K562 (cell line): ENCODE measurements at regions not wholly inside any gene's neighbourhood (a gene's known extent, or its start where the extent isn't known, plus 50 kb on each side); places are given as distances from the start of the nearest gene placed in this dataset.

ENCODE experiments used
- ATAC-seq: fragments of 200-7000 bp; cut with Tn5 transposase; 3 replicates; pipeline ENCODE4 v1.9.1; 2020; ENCODE audit warnings: moderate library complexity
- BruUV-seq: library from RNA; stranded (reverse); fragments of 400-500 nt; replicated peaks from 2 replicates; lab custom pipeline; 2021; lab: Mats Ljungman, UMichigan
- CTCF ChIA-PET: fragments of 300-600 bp; formaldehyde crosslinking; extraction: SDS; loops from one replicate; lab custom pipeline; 2021; ENCODE audit warnings: low intra/inter-chr PET ratio; lab: Yijun Ruan, JAX
- POLR2A ChIA-PET: fragments of 300-600, 350-650 bp; sonication (Branson Sonifier 250); formaldehyde crosslinking; extraction: SDS; loops from one replicate; lab custom pipeline; 2021; ENCODE audit warnings: antibody characterized with exemption, inconsistent platforms; lab: Yijun Ruan, JAX
- DNase-seq, 4 experiments: peaks; one replicate each; pipeline versions ENCODE4 v3.0.0 to v3.0.0-alpha.2; 2011 to 2018; ENCODE audit warnings: low spot score in 3 of 4, mixed read lengths in 3 of 4; ENCODE audit errors: extremely low read depth in 1 of 4
- FAIRE-seq: peaks from 2 replicates; lab custom pipeline; 2011; peaks lifted over from hg19 to GRCh38; lab: Jason Lieb, UNC
- H2AFZ ChIP-seq: 2 replicates; pipeline ENCODE4 v1.6.0; 2011; ENCODE audit warnings: low read depth, low read length, control low read depth, inconsistent platforms
- H3K27ac ChIP-seq: fragments of 200-600 bp; 3 replicates; pipeline ENCODE4 v1.8.0; 2011; ENCODE audit warnings: low read depth, mild to moderate bottlenecking, control low read depth, inconsistent platforms, low read length, moderate library complexity, mixed read lengths; ENCODE audit errors: extremely low read depth
- H3K27me3 ChIP-seq, 2 experiments: fragments of 300-600 bp in 1 of 2; 2 replicates in 1 of 2; 3 replicates in 1 of 2; pipeline versions ENCODE4 v1.6.0 to v1.8.0; 2011; ENCODE audit warnings: inconsistent platforms in 2 of 2, low read length in 2 of 2, mild to moderate bottlenecking in 1 of 2, mixed read lengths in 1 of 2, moderate library complexity in 1 of 2; ENCODE audit not compliant: control insufficient read depth in 2 of 2, insufficient read depth in 2 of 2
- H3K36me3 ChIP-seq: fragments of 300-600 bp; 3 replicates; pipeline ENCODE4 v1.8.0; 2011; ENCODE audit warnings: mild to moderate bottlenecking, low read length, inconsistent platforms; ENCODE audit not compliant: control insufficient read depth, insufficient read depth
- H3K4me1 ChIP-seq, 2 experiments: fragments of 200-600 bp in 1 of 2; replicated peaks in 1 of 2; 2 replicates in 1 of 2; 3 replicates in 1 of 2; pipeline versions ENCODE4 v1.5.1 to v1.8.0; 2011; ENCODE audit warnings: inconsistent platforms in 2 of 2, low read length in 2 of 2, mild to moderate bottlenecking in 1 of 2, mixed read lengths in 1 of 2, moderate library complexity in 1 of 2; ENCODE audit not compliant: control insufficient read depth in 2 of 2, insufficient read depth in 2 of 2
- H3K4me2 ChIP-seq: 2 replicates; pipeline ENCODE4 v1.6.1; 2011; ENCODE audit warnings: low read length, control low read depth, inconsistent platforms, mixed read lengths; ENCODE audit not compliant: insufficient read depth
- H3K4me3 ChIP-seq: fragments of 200-600 bp; sonication (generic), shearing (Covaris generic); 2 replicates; pipeline ENCODE4 v1.5.1; 2016; ENCODE audit warnings: control low read depth, inconsistent platforms
- H3K79me2 ChIP-seq: fragments of 200-600 bp; 3 replicates; pipeline ENCODE4 v1.8.0; 2011; ENCODE audit warnings: low read length, inconsistent platforms; ENCODE audit not compliant: control insufficient read depth, insufficient read depth
- H3K9ac ChIP-seq, 2 experiments: 2 replicates each; pipeline versions ENCODE4 v1.6.0 to v1.6.1; 2011; ENCODE audit warnings: low read depth in 2 of 2, low read length in 2 of 2, control low read depth in 1 of 2, inconsistent platforms in 1 of 2, mild to moderate bottlenecking in 1 of 2, mixed read lengths in 1 of 2; ENCODE audit not compliant: insufficient read depth in 1 of 2
- H3K9me1 ChIP-seq: one replicate; pipeline ENCODE4 v1.6.0; 2011; ENCODE audit warnings: inconsistent platforms, mild to moderate bottlenecking, low read length, moderate library complexity; ENCODE audit not compliant: control insufficient read depth, insufficient read depth
- H3K9me3 ChIP-seq: replicated peaks from 2 replicates; pipeline ENCODE4 v1.5.1; 2011; ENCODE audit warnings: low read depth, low read length, inconsistent platforms; ENCODE audit not compliant: control insufficient read depth, insufficient read depth
- H4K20me1 ChIP-seq: replicated peaks from 2 replicates; pipeline ENCODE4 v1.6.1; 2011; ENCODE audit warnings: low read length, inconsistent platforms, mixed read lengths; ENCODE audit not compliant: control insufficient read depth, insufficient read depth
- ID3 ChIP-seq, 2 experiments: fragments of 250-450 bp in 1 of 2; fragments of 450-650 bp in 1 of 2; sonication (Bioruptor Pico) in 1 of 2; IDR thresholded peaks; 2 replicates each; pipeline versions ENCODE4 v1.6.1 to v1.8.0; 2016 to 2021; ENCODE audit warnings: mild to moderate bottlenecking in 2 of 2, moderate library complexity in 2 of 2, missing compliant biosample characterization in 1 of 2, missing genetic modification characterization in 1 of 2
- PBX2 ChIP-seq, 2 experiments: IDR thresholded peaks in 1 of 2; conservative IDR thresholded peaks in 1 of 2; 2 replicates each; pipeline ENCODE4 v1.6.1; 2016; ENCODE audit warnings: low read depth in 2 of 2, mild to moderate bottlenecking in 1 of 2, missing compliant biosample characterization in 1 of 2, missing genetic modification characterization in 1 of 2, moderate library complexity in 1 of 2
- RERE ChIP-seq: sonication (generic); formaldehyde crosslinking; IDR thresholded peaks from 2 replicates; pipeline ENCODE4 v1.8.0; 2023; ENCODE audit warnings: missing genetic modification reagents, mild to moderate bottlenecking, borderline replicate concordance
- ZFP36 ChIP-seq: fragments of 150-350 bp; IDR thresholded peaks from 2 replicates; pipeline ENCODE4 v1.6.1; 2018; ENCODE audit warnings: low read length, low read depth; ENCODE audit not compliant: partially characterized antibody
- ZNF512 ChIP-seq: IDR thresholded peaks from 2 replicates; pipeline ENCODE4 v1.6.1; 2016; ENCODE audit warnings: missing genetic modification characterization, missing compliant biosample characterization
- WGBS: fragments of 100-300 bp; shearing (Covaris generic); methylation state at CpG from one replicate; pipeline ENCODE4 v1.1.6; 2016; ENCODE audit warnings: low coverage, mixed read lengths; ENCODE audit not compliant: insufficient coverage; ENCODE audit errors: missing lambda C conversion rate; 5-methylcytosine and 5-hydroxymethylcytosine counted together
- in situ Hi-C: fragments of 300-500 bp; cut with MboI; formaldehyde crosslinking; loops from 4 replicates; pipeline ENCODE4 v1.15.0; 2018; ENCODE audit warnings: inconsistent platforms, mixed read lengths
- intact Hi-C: fragments of 100-400 bp; cut with micrococcal nuclease; formaldehyde crosslinking; loops from 2 replicates; pipeline ENCODE4 v1.14.2; 2022

GRCh38 chr7:138194567-138194966 lies 118.3 kb downstream of the AKR1D1 start:
- intact Hi-C loops (no loop called here), in situ Hi-C loops (no loop called here)
- no peaks in the 10 kb centered on the region for H3K36me3 ChIP-seq
- peaks cover 0 to 4% of the 10 kb centered on the region in 2 experiments; a peak in 2 of 5 replicates for H3K27me3 ChIP-seq
- H4K20me1 ChIP-seq, result no peaks in the 10 kb centered on the region
- no peak overlapping the region for H3K4me3 ChIP-seq
- H2AFZ ChIP-seq, result no peak overlapping the region
- TF ChIP-seq ZNF512 (tag), result no peak
- TF ChIP-seq RERE (CRISPR knock-in tag), result no peak
- no peak for TF ChIP-seq PBX2 (CRISPR knock-in tag; IDR thresholded peaks at IDR 0.05; ENCODE audit: low read depth)
- TF ChIP-seq PBX2 (tag; conservative IDR thresholded peaks at IDR 0.05; ENCODE audit: low read depth), result no peak
- TF ChIP-seq ID3 (CRISPR knock-in tag; IDR thresholded peaks at IDR 0.05), result no peak
- no peak for TF ChIP-seq ID3 (tag; IDR thresholded peaks at IDR 0.05)
- TF ChIP-seq ZFP36, result no peak
- CTCF ChIA-PET, result interaction anchor here (0.6 kb wide), 1 partner anchor 145 kb away, joined by 3 read pairs; no protein-coding TSS in a partner anchor
- POLR2A ChIA-PET, result interaction anchor here (1.6 kb wide), 1 partner anchor 9 kb away, joined by 5 read pairs; no protein-coding TSS in a partner anchor
- FAIRE-seq (no peak), ATAC-seq (no peak), DNase-seq (no peak)
- no peak overlapping the region for H3K27ac ChIP-seq
- no peaks in the 10 kb centered on the region for H3K79me2 ChIP-seq
- H3K9ac ChIP-seq, result no peak overlapping the region
- no peaks in the 10 kb centered on the region; a peak in 1 of 5 replicates for H3K4me1 ChIP-seq
- H3K9me1 ChIP-seq, result no peaks in the 10 kb centered on the region
- BruUV-seq, result no TSS peak
- H3K4me2 ChIP-seq, result no peak overlapping the region
- no peaks in the 10 kb centered on the region for H3K9me3 ChIP-seq
- WGBS, result 5% methylated on average over 8 of the region's 8 CpGs
